Adrenal gland (tissue), 9 donors: ENCODE measurements at regions not wholly inside any gene's neighbourhood (a gene's known extent, or its start where the extent isn't known, plus 50 kb on each side); places are given as distances from the start of the nearest gene placed in this dataset.

Experiments
- DNase-seq, 7 donors: peaks; one replicate each; pipeline ENCODE4 v3.0.0-alpha.2; 2019 to 2020
- H3K27ac ChIP-seq, 5 donors: fragments of 200-600 bp; sonication (generic) in 4 of 5; 1 replicate in 3 of 5; 2 replicates in 2 of 5; pipeline versions ENCODE4 v1.5.1 to v1.8.0; 2016 to 2020; ENCODE audit warnings: mild to moderate bottlenecking in 1 of 5
- H3K27me3 ChIP-seq: fragments of 200-600 bp; 2 replicates; pipeline ENCODE4 v1.8.0; 2021
- H3K36me3 ChIP-seq, 2 donors: fragments of 200-600 bp; replicated peaks in 1 of 2; 1 replicate in 1 of 2; 2 replicates in 1 of 2; pipeline versions ENCODE4 v1.5.1 to v1.8.0; 2018 to 2022
- H3K4me1 ChIP-seq, 2 donors: fragments of 200-600 bp; replicated peaks in 1 of 2; 1 replicate in 1 of 2; 2 replicates in 1 of 2; pipeline versions ENCODE4 v1.5.1 to v1.8.0; 2018 to 2021
- H3K4me3 ChIP-seq, 4 donors: fragments of 200-600 bp; sonication (generic) in 3 of 4; one replicate each; pipeline ENCODE4 v1.5.1; 2016 to 2018
- H3K9me3 ChIP-seq, 3 donors: fragments of 200-600 bp; sonication (generic) in 1 of 3; replicated peaks in 1 of 3; 1 replicate in 2 of 3; 2 replicates in 1 of 3; pipeline versions ENCODE4 v1.5.1 to v1.8.0; 2016 to 2021
- POLR2A ChIP-seq, 2 donors: fragments of 450-650 bp; IDR thresholded peaks; one replicate each; pipeline ENCODE4 v1.6.1; 2017; ENCODE audit warnings: antibody characterized with exemption in 2 of 2, mild to moderate bottlenecking in 2 of 2, moderate library complexity in 1 of 2
- WGBS, 4 donors: extraction: QIAGEN DNeasy Blood & Tissue Kit in 2 of 4; methylation state at CpG; one replicate each; pipeline versions ENCODE4 v1.1.5 to v1.1.7; 2013 to 2017; 5-methylcytosine and 5-hydroxymethylcytosine counted together
- intact Hi-C, 2 donors: fragments of 100-400 bp; cut with DNase I; formaldehyde crosslinking; loops; one replicate each; pipeline versions ENCODE4 v1.14.1 to v1.15.0; 2022 to 2023
- TF ChIP-seq, protein P1 (sequence below), 6 experiments: fragments of 450-650 bp in 4 of 6; fragments of 200-600 bp in 2 of 6; sonication (generic) in 1 of 6; IDR thresholded peaks; 1 replicate in 5 of 6; 2 replicates in 1 of 6; pipeline versions ENCODE4 v1.5.1 to v1.8.0; 2016 to 2021; ENCODE audit warnings: antibody characterized with exemption in 6 of 6, mild to moderate bottlenecking in 2 of 6, moderate library complexity in 1 of 6
- donor health status: healthy with polysubstance abuse.
- donor health status: Bipolar disorder and iron deficiency.
- donor health status: DM: yes; HTN: yes; CAD: no.
- donor health status: DM: no; HTN: no; CAD: no.
- donor health status: DM: no; HTN: no; CAD: no.

- WGBS, 4 donors: 78 to 86% (median 82%) methylated on average over 11 to 13 of the region's 13 CpGs
- no peak for DNase-seq
- no peak for TF ChIP-seq POLR2A (IDR thresholded peaks at IDR 0.05)
- TF ChIP-seq, protein P1, sequence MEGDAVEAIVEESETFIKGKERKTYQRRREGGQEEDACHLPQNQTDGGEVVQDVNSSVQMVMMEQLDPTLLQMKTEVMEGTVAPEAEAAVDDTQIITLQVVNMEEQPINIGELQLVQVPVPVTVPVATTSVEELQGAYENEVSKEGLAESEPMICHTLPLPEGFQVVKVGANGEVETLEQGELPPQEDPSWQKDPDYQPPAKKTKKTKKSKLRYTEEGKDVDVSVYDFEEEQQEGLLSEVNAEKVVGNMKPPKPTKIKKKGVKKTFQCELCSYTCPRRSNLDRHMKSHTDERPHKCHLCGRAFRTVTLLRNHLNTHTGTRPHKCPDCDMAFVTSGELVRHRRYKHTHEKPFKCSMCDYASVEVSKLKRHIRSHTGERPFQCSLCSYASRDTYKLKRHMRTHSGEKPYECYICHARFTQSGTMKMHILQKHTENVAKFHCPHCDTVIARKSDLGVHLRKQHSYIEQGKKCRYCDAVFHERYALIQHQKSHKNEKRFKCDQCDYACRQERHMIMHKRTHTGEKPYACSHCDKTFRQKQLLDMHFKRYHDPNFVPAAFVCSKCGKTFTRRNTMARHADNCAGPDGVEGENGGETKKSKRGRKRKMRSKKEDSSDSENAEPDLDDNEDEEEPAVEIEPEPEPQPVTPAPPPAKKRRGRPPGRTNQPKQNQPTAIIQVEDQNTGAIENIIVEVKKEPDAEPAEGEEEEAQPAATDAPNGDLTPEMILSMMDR (IDR thresholded peaks at IDR 0.05): no peak
Measured at GRCh38 chr10:1869861-1870260, 132.5 kb upstream of the ADARB2 start.

GRCh38 chr10:1860351-1860750 is 123.0 kb upstream of the ADARB2 start:
- Histone ChIP-seq H3K36me3 (no peaks in the 10 kb centered on the region), H3K4me3 (no peak overlapping the region), H3K9me3 (no peaks in the 10 kb centered on the region), H3K27me3 (no peaks in the 10 kb centered on the region), H3K4me1 (no peaks in the 10 kb centered on the region), H3K27ac (no peak overlapping the region)
- WGBS, 4 donors: 69 to 77% (median 75%) methylated on average over 4 to 5 of the region's 5 CpGs
- DNase-seq: no peak
- TF ChIP-seq, protein P1 (IDR thresholded peaks at IDR 0.05): no peak
- no peak for TF ChIP-seq POLR2A (IDR thresholded peaks at IDR 0.05)
- intact Hi-C loops: no loop called here

More at GRCh38 chr10:1869861-1870260, 132.5 kb upstream of the ADARB2 start:
- Histone ChIP-seq H3K4me3 (no peak overlapping the region), H3K9me3 (no peaks in the 10 kb centered on the region), H3K27ac (no peak overlapping the region), H3K36me3 (no peaks in the 10 kb centered on the region), H3K27me3 (no peaks in the 10 kb centered on the region), H3K4me1 (no peaks in the 10 kb centered on the region)
- intact Hi-C loops: no loop called here

DNA sequence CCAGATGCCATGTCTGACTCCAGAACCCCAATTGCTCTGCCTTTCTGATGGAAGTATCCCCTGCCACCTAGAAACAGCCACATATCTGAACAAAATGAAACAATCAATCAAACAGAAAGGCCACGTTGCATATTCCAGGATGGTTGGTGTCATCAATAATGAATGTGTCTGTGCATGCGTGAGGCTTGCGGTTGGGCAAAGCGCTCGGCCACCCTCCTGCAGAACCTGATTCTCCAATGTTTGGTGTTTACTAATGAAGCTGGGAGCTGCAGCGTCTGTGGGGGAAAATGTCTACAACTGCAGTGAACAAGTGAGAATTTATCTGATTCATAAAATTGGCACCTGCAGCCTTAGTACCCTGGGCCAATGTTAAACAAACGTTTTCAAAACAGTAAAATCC is 121.2 kb upstream of the ADARB2 start:
- DNase-seq: no peak
- Histone ChIP-seq H3K9me3 (no peaks in the 10 kb centered on the region), H3K4me1 (no peaks in the 10 kb centered on the region), H3K36me3 (no peaks in the 10 kb centered on the region), H3K27ac (no peak overlapping the region), H3K4me3 (no peak overlapping the region), H3K27me3 (no peaks in the 10 kb centered on the region)
- intact Hi-C loops: no loop called here
- TF ChIP-seq, protein P1 (IDR thresholded peaks at IDR 0.05): no peak
- TF ChIP-seq POLR2A (IDR thresholded peaks at IDR 0.05): no peak
- 51 to 59% (median 55%) methylated on average over 7 of the region's 7 CpGs for WGBS, 4 donors

DNA sequence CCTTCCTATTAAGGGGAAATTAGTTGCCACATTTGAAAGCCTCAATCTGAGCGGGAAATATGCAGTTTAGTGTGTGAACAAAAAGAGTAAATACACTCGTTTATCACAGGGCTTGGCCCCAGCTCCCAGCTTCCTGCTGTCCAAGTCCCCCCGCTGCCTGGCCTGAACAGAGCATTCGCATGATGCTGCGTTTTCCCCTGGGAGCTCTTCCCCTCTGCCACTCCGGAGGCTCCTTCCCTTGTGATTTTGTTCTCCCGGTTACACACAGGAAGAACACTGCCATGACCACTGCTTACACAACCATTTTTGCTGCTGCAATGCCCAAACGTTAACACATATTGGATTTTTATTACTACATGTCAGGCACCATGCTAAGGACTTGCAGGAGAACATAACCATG is 120.7 kb upstream of the ADARB2 start:
- no peaks in the 10 kb centered on the region for H3K36me3 ChIP-seq
- H3K4me1 ChIP-seq: no peaks in the 10 kb centered on the region
- no peaks in the 10 kb centered on the region for H3K9me3 ChIP-seq
- no peaks in the 10 kb centered on the region for H3K27me3 ChIP-seq
- no peak overlapping the region for H3K27ac ChIP-seq
- no peak for DNase-seq
- intact Hi-C loops: no loop called here
- no peak for TF ChIP-seq POLR2A (IDR thresholded peaks at IDR 0.05)
- TF ChIP-seq, protein P1 (IDR thresholded peaks at IDR 0.05): no peak
- H3K4me3 ChIP-seq: no peak overlapping the region
- 40 to 58% (median 43%) methylated on average over 8 of the region's 8 CpGs for WGBS, 4 donors
